Progenitor cell of endocrine pancreas (in vitro differentiated cells): ENCODE measurements at regions not wholly inside any gene's neighbourhood (a gene's known extent, or its start where the extent isn't known, plus 50 kb on each side); places are given as distances from the start of the nearest gene placed in this dataset.

Source experiments
- DNase-seq: peaks from one replicate; pipeline ENCODE4 v3.0.0; 2021; ENCODE audit warnings: low spot score; ENCODE audit not compliant: unreplicated experiment
- H3K27ac Mint-ChIP-seq: 2 replicates; pipeline ENCODE4 v1.8.0; 2021; ENCODE audit warnings: mild to moderate bottlenecking, moderate library complexity, mixed read lengths
- H3K27me3 Mint-ChIP-seq: 2 replicates; pipeline ENCODE4 v1.8.0; 2021; ENCODE audit warnings: mixed read lengths
- H3K36me3 Mint-ChIP-seq: 2 replicates; pipeline ENCODE4 v1.8.0; 2022; ENCODE audit warnings: mixed read lengths; ENCODE audit not compliant: insufficient read depth
- H3K4me1 Mint-ChIP-seq: 2 replicates; pipeline ENCODE4 v1.8.0; 2021; ENCODE audit warnings: low read depth, mixed read lengths
- H3K4me3 Mint-ChIP-seq: 2 replicates; pipeline ENCODE4 v1.8.0; 2021; ENCODE audit warnings: low read depth, mild to moderate bottlenecking, moderate library complexity, mixed read lengths
- H3K9me3 Mint-ChIP-seq: 2 replicates; pipeline ENCODE4 v1.8.0; 2021; ENCODE audit warnings: low read depth, mixed read lengths
- TF ChIP-seq, protein P1 (sequence below): fragments of 200-600 bp; sonication (generic); IDR thresholded peaks from one replicate; pipeline ENCODE4 v1.5.0; 2021; ENCODE audit warnings: antibody characterized with exemption, mild to moderate bottlenecking; ENCODE audit not compliant: unreplicated experiment

GRCh38 chr3:107285197-107285596, 92.0 kb upstream of the CCDC54 start:
- no peak overlapping the region for H3K27ac Mint-ChIP-seq
- DNase-seq = no peak
- H3K9me3 Mint-ChIP-seq = peaks cover 6% of the 10 kb centered on the region
- no peak overlapping the region for H3K4me3 Mint-ChIP-seq
- H3K27me3 Mint-ChIP-seq = no peaks in the 10 kb centered on the region
- H3K36me3 Mint-ChIP-seq = no peaks in the 10 kb centered on the region
- TF ChIP-seq, protein P1, sequence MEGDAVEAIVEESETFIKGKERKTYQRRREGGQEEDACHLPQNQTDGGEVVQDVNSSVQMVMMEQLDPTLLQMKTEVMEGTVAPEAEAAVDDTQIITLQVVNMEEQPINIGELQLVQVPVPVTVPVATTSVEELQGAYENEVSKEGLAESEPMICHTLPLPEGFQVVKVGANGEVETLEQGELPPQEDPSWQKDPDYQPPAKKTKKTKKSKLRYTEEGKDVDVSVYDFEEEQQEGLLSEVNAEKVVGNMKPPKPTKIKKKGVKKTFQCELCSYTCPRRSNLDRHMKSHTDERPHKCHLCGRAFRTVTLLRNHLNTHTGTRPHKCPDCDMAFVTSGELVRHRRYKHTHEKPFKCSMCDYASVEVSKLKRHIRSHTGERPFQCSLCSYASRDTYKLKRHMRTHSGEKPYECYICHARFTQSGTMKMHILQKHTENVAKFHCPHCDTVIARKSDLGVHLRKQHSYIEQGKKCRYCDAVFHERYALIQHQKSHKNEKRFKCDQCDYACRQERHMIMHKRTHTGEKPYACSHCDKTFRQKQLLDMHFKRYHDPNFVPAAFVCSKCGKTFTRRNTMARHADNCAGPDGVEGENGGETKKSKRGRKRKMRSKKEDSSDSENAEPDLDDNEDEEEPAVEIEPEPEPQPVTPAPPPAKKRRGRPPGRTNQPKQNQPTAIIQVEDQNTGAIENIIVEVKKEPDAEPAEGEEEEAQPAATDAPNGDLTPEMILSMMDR = no peak
- H3K4me1 Mint-ChIP-seq = no peaks in the 10 kb centered on the region

GRCh38 chr3:107289354-107289753, 87.9 kb upstream of the CCDC54 start:
- Mint-ChIP-seq H3K27ac (no peak overlapping the region), H3K4me3 (no peak overlapping the region), H3K9me3 (peaks cover 8% of the 10 kb centered on the region), H3K4me1 (peaks cover 1% of the 10 kb centered on the region), H3K27me3 (no peaks in the 10 kb centered on the region), H3K36me3 (no peaks in the 10 kb centered on the region)
- no peak for DNase-seq
- TF ChIP-seq, protein P1 = no peak

- H3K4me1 Mint-ChIP-seq = peaks cover 1% of the 10 kb centered on the region
- DNase-seq = no peak
- peaks cover 2% of the 10 kb centered on the region for H3K36me3 Mint-ChIP-seq
- H3K4me3 Mint-ChIP-seq = no peak overlapping the region
- H3K9me3 Mint-ChIP-seq = peaks cover 18% of the 10 kb centered on the region
- no peaks in the 10 kb centered on the region for H3K27me3 Mint-ChIP-seq
- TF ChIP-seq, protein P1 = no peak
- no peak overlapping the region for H3K27ac Mint-ChIP-seq
These were observed 83.1 kb upstream of the CCDC54 start for GRCh38 chr3:107294117-107294516.

GRCh38 chr3:107297597-107297996, 79.6 kb upstream of the CCDC54 start:
- H3K4me3 Mint-ChIP-seq = no peak overlapping the region
- no peaks in the 10 kb centered on the region for H3K27me3 Mint-ChIP-seq
- TF ChIP-seq, protein P1 = no peak
- peaks cover 1% of the 10 kb centered on the region for H3K4me1 Mint-ChIP-seq
- peaks cover 2% of the 10 kb centered on the region for H3K36me3 Mint-ChIP-seq
- no peak for DNase-seq
- H3K9me3 Mint-ChIP-seq = peaks cover 14% of the 10 kb centered on the region
- no peak overlapping the region for H3K27ac Mint-ChIP-seq

DNA sequence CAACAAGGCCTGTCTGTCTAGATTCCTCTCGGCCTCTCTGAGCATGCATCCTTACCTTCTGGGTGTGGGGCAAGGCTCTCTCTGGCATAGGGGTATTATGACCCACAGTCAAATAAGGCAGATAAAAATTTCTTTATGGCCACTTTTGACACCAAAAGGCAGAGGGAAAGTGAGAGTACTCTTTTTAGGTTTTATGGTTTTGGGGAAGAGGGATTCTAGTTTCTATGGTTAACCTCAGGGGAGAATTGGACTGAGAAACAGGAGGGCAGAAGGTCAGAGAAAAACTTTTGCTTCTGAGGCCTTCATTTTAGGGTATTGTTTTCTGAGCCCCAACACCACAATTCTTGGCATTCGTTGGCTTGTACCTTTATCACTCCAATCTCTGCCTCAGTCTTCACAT, 70.0 kb upstream of the CCDC54 start:
- TF ChIP-seq, protein P1 = no peak

More for the DNA sequence above, 70.0 kb upstream of the CCDC54 start:
- H3K27me3 Mint-ChIP-seq = no peaks in the 10 kb centered on the region
- H3K27ac Mint-ChIP-seq = no peak overlapping the region
- H3K36me3 Mint-ChIP-seq = no peaks in the 10 kb centered on the region
- DNase-seq = no peak
- H3K4me3 Mint-ChIP-seq = no peak overlapping the region
- no peaks in the 10 kb centered on the region for H3K4me1 Mint-ChIP-seq
- H3K9me3 Mint-ChIP-seq = no peaks in the 10 kb centered on the region
